NCI-H526 treated with DMSO at 0.1 percent for 48 hours (cell line): ENCODE measurements at regions not wholly inside any gene's neighbourhood (a gene's known extent, or its start where the extent isn't known, plus 50 kb on each side); places are given as distances from the start of the nearest gene placed in this dataset.
"Not testable (repeated sequence)": the region's sequence is repeated elsewhere in the genome, so short reads cannot be mapped to it uniquely, and the experiment has no call there.

Source experiments
- DNase-seq: peaks from one replicate; lab custom pipeline; 2025; lab: John Stamatoyannopoulos, UW

DNA sequence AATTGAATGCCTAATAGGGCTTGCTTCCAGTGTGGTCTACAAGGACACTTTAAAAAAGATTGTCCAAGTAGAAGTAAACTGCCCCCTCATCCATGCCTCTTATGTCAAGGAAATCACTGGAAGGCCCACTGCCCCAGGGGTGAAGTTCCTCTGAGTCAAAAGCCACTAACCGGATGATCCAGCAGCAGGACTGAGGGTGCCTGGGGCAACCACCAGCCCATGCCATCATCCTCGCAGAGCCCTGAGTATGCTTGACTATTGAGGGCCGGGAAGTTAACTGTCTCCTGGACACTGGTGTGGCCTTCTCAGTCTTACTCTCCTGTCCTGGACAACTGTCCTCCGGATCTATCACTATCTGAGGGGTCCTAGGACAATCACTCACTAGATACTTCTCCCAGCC is 411.5 kb downstream of the TENT5A start:
- DNase-seq, result no peak

DNA sequence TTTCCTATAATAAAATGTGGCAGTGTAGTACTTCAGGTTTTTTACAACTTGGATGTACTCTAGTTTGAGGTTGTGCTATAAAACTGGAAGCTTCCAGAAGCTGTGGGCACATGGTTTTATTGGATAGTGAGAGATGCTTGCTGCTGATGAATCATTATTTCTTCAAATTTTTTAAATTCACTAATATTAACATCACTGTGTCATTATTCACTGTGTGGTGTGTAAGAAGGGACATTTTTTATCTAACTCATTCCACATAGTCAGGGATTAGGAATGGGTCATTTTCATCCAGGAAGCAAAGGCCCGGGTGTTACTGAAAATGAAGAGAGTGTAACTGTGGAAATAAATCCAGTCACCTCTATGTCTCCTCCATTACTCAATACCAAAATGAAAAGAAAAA is 421.0 kb downstream of the TENT5A start:
- no peak for DNase-seq

DNA sequence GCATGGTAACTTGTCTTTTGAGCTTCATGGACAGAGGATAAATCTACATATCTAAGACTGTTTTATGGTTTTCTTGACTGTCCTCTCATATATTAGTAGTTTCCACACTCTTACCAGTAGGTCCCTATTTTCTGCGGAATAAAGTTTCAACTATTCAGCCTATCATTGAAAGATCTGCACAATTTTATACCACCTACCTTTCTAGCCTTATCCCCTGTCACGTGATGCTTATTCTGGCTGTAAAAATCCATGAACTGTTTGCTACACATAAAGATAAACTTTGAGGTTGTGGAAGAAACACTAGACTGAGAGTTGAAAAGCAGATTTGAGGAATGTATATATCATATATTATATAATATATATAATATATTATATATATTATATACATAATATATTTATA is 423.8 kb downstream of the TENT5A start:
- no peak for DNase-seq

GRCh38 chr6:81326881-81327561 is 425.5 kb downstream of the TENT5A start:
- no peak for DNase-seq

DNA sequence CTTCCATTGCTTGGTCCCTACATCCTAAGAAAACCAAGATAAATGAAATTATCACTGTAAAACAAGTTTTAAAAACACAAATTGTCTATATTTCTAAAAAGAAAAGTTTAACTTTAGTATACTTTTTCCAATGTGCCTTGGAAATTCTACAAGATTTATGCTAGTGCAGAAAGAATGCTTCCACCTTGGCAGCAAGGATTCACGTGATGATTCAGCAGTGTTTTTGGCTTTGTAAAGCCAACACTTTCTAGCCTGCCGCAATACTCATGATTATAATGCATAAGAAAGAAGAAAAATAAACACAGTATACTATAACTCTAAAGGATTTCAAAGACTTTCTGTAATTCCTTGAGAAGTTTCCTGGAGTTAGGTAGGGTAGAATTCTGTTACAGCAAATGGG is 442.7 kb downstream of the TENT5A start:
- DNase-seq, result no peak

DNA sequence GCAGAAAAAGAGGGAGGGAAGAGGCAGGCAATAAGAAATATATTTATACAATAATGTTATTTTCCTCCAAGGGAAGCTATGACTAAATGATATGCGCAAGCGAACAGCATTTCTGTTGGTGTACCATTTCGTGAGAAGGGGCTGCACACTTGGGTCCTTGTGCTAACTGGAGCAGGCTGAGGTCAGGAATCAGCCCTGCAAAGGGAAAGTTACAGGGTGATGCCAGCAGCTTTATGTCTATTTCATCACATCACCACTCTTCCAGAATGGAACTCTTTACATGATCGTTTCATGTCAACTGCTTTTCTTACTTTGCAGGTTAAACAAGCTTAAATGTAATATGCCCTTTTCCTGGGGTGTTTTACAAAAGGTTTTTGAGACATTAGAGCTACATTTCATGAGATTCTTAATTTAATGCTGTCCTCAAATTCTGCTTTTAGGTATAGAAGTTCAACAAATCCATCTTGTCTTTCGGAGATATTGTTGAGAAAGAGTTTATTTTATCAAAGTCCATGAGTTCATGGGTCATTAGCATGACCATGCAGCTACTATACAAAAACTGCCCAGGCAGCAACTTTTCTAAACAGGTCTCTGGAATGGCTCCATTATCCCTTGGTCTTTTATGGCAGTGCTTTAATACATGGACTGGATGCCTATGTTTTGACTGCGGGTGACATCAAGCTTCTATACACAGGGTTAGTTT is 443.8 kb downstream of the TENT5A start:
- DNase-seq, result no peak

- DNase-seq, result no peak
Measured at GRCh38 chr6:81307651-81308214, 444.7 kb downstream of the TENT5A start.

DNA sequence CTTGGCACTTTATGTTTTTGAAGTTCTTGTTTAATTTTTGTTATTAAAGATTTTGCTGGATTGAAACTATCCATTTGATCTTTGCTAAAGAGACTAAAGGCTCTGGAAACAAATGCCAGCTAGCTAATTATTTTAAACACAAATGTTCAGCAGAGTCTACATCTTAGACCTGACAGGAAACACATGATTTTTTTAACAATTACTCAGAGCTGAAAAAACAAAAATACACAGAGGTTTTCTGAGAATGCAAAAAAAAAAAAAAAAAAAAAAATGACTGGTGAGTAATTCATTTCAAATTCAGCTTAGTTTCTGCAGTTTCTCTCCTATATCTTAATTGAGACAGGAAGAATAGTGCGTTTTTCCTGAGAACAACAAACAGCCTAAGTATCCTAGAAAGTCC is 448.0 kb downstream of the TENT5A start:
- no peak for DNase-seq

DNA sequence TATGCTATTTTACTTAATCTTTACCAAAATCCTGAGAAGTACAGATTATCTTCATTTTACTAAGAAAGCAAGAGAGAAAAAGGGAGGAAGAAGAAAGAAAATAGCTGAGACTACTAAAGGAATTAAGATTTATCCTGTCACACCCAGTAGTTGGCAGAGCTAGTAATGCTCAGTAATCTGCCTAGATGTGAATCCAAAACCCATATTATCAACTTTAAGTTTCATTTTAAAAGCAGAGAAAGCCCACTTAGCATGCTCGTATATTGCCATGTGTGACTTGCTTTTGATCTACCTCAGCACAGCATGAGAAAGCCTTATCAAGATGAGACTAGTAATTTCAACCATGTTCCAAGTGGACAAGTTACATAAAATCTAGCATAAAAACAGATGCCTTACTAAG is 451.5 kb downstream of the TENT5A start:
- DNase-seq, result no peak

- no peak for DNase-seq
Measured at GRCh38 chr6:81298751-81299150, 453.7 kb downstream of the TENT5A start.

GRCh38 chr6:81295310-81295709 is 457.2 kb downstream of the TENT5A start:
- no peak for DNase-seq

DNA sequence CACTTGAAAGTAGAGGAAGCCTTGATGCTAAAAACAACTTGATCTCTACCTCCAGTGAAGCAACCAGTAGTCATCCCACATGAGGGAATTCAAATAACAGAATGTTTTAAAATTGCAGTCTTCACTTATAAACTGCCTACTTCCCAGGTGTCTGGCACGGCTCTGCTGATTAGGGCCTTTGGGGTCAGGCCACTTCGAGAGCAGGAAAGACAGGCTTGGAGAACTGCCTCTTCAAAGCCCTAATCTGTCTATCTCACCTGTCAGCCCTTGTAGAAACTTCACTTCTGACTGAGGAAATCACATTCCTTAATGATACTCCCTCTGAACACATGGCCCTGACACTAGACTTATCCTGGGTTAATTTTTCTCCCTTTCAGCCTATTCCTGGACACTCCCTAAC is 458.6 kb downstream of the TENT5A start:
- DNase-seq, result no peak

GRCh38 chr6:81289229-81289628 is 463.3 kb downstream of the TENT5A start:
- DNase-seq, result no peak

DNA sequence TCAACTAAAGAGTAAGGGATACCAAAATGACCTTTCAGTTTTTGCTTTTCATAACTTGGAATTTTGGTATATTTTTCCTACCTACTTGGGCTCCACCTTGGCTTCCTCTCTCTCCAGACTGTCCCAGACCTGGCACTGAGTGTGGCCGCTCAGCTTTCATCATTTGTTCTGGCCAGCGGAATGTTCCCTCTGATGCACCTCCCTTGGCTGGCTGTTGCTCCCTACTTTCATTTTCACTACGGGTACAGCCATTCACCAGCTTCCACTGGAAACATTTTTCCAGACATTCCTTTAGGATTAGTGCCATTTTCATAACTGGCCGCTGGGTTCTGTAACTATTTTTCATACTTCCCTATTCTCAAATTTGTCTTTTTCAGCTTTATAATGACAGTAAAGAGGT is 487.4 kb downstream of the TENT5A start:
- DNase-seq, result no peak

DNA sequence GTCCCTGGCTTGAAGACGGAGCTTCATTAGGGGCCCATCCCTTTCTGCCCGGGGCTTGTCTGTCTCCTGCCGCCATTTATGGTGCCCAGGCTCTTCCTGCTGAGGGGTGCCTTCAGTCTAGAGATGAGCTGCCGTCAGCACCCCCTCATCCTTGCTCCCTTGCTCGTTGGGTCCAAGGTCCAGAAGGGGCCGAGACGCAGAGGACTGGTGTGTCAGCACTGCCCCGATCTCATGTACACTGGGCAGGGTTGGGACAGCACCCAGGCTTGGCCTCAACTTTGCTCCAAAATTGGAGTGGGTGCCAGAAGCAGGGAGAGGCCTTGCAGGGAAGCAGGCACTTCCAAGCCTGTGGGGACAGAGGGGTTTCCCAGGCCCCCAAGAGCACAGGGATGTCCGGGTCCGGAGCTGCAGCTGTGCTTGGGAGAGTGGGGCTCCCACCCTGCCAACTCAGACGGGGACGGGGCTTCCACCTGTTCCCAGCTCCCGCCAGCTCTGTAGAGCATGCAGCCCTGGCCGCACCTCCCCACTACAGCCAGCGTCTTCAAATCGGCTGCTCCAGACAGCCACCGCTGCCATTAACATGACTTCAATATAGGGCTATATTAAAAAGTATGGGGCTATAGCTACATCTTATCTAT is 488.8 kb downstream of the TENT5A start:
- no peak for DNase-seq

DNA sequence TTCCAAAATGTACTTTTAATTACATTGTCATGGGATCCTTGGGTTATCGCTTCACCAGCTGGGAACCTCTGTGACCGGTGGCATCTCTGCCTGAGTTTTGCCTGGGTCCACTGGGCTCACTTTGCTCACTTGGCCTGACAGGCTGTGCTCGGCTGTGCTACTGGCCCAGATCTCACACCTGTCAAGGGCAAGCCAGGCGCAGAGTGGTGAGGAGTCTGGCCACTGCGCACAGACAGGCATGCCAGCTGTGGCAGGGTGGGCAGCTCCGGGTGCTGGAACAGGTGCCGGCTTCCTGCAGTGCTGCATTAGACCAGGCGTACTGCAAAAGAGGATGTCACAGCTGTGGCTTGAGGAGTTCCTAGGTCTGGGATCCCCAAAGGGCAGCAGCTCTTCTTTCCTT is 489.8 kb downstream of the TENT5A start:
- DNase-seq, result no peak

GRCh38 chr6:81256223-81256622 is 496.3 kb downstream of the TENT5A start:
- not testable (repeated sequence) for DNase-seq

DNA sequence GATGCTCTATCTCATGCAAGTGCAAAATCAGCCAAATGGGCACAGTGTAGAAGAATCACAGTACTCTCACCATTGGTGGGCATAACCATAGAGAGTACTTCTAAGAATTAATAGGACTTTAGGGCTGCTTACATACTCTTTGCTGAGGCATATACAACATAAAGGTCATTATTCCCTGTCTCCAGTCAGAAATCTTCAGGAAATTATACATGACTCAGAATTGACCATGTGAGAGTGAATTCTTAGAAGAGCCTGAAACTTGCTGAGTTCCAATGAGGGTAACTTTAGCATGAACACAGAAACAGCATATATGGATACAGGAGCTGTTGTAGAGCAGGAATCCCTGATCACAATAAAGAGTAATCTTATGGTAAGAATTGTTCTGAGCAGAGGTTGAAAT is 498.7 kb downstream of the TENT5A start:
- DNase-seq, result no peak

GRCh38 chr6:81252231-81252630 is 500.2 kb downstream of the TENT5A start:
- DNase-seq, result no peak

DNA sequence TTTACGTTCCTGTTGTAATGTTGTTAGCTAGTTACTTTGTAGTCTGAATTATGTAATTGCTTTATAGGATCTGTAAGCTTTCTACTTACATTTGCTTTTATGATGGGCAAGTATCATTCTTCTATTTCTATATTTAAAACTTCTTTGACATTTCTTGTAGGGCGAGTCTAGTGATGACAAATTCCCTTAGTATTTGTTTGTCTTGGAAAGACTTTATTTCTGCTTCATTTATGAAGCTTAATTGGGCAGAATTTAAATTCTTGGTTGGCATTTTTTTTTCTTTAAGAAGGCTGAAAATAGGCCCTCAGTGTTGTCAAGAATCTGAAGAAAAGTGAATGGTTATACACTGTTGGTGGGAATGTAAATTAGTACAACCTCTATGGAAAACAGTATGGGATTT is 506.3 kb downstream of the TENT5A start:
- no peak for DNase-seq

DNA sequence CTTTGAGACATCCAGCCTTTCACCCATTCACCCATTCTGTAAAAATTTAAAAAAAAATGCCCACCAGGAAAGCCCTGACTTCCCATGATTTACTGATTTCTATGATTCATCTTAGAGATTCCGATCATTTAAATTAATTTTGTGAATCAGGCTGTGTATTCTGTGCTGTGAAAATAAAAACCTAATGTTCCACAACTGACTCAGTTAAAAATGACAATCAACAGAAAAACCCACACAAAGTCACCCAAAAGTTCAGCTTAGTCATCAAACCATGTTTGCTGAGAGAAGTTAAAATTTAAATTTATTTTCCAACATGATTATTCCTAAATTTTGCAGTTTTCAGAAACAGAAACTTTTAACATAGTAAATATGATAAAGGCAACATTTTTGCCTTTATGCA is 509.9 kb downstream of the TENT5A start:
- no peak for DNase-seq

DNA sequence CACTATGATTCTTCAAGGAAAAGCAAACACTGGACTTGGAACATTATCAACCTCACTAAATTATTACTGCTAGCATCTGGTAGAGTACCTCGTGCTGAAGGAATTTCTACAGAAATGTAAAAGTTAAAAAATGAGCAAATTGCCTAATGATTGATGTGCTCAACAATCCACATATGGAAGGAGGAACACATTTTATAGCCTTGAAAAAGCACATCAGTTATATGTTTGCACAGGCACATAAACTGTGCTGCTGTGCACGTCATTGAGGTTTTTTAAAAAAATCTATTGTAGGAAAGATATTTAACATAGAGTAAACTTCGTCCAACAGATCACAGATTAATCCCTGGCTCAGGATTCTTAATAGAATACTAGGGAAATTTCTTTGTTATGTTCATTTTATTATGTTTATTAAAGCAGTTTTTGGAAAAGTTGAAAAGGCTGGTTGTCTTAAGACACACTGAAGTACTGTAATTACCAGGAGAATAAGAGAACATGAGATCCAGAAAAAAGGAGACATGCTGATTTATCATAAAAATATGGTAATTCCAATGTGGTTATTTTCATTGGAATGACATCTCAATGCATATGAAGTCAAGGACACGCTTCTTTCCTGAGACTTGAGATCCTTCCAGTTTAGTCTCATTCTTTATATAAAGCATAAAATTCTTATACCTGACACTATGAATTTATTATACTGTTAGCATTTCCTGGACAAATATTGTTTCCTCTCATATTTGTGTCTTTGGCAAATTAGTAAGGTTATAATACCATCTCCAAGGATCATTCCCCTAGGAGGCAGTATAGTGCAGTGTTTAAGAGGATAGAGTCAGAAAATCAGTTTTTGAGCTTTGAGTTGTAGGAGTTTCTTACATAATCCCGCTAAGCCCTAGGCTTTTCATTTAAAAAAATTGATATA is 511.1 kb downstream of the TENT5A start:
- DNase-seq, result peak; percentile 31
